SU-DHL-6 (cell line): ENCODE measurements at regions not wholly inside any gene's neighbourhood (a gene's known extent, or its start where the extent isn't known, plus 50 kb on each side); places are given as distances from the start of the nearest gene placed in this dataset.

Experiments used
- H2AFZ ChIP-seq: fragments of 200-600 bp; sonication (generic); 2 replicates; pipeline ENCODE4 v1.6.1; 2014; ENCODE audit warnings: low read depth, mild to moderate bottlenecking, moderate library complexity, mixed read lengths, antibody characterized with exemption, low read length; ENCODE audit not compliant: severe bottlenecking
- H3F3A ChIP-seq: fragments of 200-600 bp; shearing (Covaris generic); 2 replicates; pipeline ENCODE4 v1.6.0; 2016; ENCODE audit warnings: antibody characterized with exemption, mild to moderate bottlenecking; ENCODE audit not compliant: insufficient read depth
- H3K27ac ChIP-seq: fragments of 200-600 bp; sonication (generic); 2 replicates; pipeline ENCODE4 v1.5.1; 2016; ENCODE audit warnings: low read depth, mild to moderate bottlenecking, low read length, moderate library complexity, mixed read lengths
- H3K27me3 ChIP-seq: fragments of 200-600 bp; sonication (generic), shearing (Covaris generic); 2 replicates; pipeline ENCODE4 v1.6.0; 2014; ENCODE audit warnings: mild to moderate bottlenecking, low read length
- H3K36me3 ChIP-seq: fragments of 200-600 bp; sonication (generic); 2 replicates; pipeline ENCODE4 v1.6.1; 2014; ENCODE audit warnings: mild to moderate bottlenecking, low read length, mixed read lengths
- H3K4me2 ChIP-seq: fragments of 300-600, 200-600 bp; shearing (Covaris generic), sonication (generic); 2 replicates; pipeline ENCODE4 v1.6.0; 2014; ENCODE audit warnings: low read length, low read depth, mild to moderate bottlenecking; ENCODE audit not compliant: poor library complexity, severe bottlenecking
- H3K4me3 ChIP-seq: fragments of 200-600 bp; sonication (generic); 2 replicates; pipeline ENCODE4 v1.5.1; 2014; ENCODE audit warnings: antibody characterized with exemption, low read length, mild to moderate bottlenecking, mixed read lengths; ENCODE audit not compliant: insufficient read depth, poor library complexity, severe bottlenecking
- H3K79me2 ChIP-seq: fragments of 200-600 bp; sonication (generic); 2 replicates; pipeline ENCODE4 v1.6.1; 2014; ENCODE audit warnings: mild to moderate bottlenecking, low read length, moderate library complexity; ENCODE audit not compliant: insufficient read depth
- H3K9ac ChIP-seq: fragments of 200-600 bp; sonication (generic); 2 replicates; pipeline ENCODE4 v1.7.0; 2014; ENCODE audit warnings: mild to moderate bottlenecking, low read length
- H3K9me2 ChIP-seq: fragments of 200-600 bp; sonication (generic); replicated peaks from 2 replicates; pipeline ENCODE4 v1.6.1; 2014; ENCODE audit warnings: low read length; ENCODE audit not compliant: insufficient read depth
- H3K9me3 ChIP-seq: fragments of 200-600 bp; sonication (generic); 2 replicates; pipeline ENCODE4 v1.6.1; 2014; ENCODE audit warnings: low read length, mixed read lengths; ENCODE audit not compliant: insufficient read depth
- H4K20me1 ChIP-seq: fragments of 200-600 bp; sonication (generic); 2 replicates; pipeline ENCODE4 v1.6.1; 2014; ENCODE audit warnings: low read depth, mild to moderate bottlenecking, antibody characterized with exemption, low read length, moderate library complexity, mixed read lengths
- EZH2phosphoT487 ChIP-seq: fragments of 200-600 bp; sonication (generic), shearing (Covaris generic); conservative IDR thresholded peaks from 2 replicates; pipeline ENCODE4 v1.6.1; 2018; ENCODE audit warnings: mild to moderate bottlenecking, antibody characterized with exemption, low read length, moderate library complexity, mixed read lengths
- TF ChIP-seq, protein P1 (sequence below): fragments of 200-600 bp; sonication (generic); IDR thresholded peaks from one replicate; pipeline ENCODE4 v1.5.1; 2017; ENCODE audit warnings: antibody characterized with exemption, mild to moderate bottlenecking, low read length, moderate library complexity; ENCODE audit not compliant: insufficient read depth, poor library complexity, severe bottlenecking

GRCh38 chr3:83765956-83766355 lies 1192.8 kb upstream of the CADM2 start:
- Histone ChIP-seq H3K27ac (no peak overlapping the region), H3K4me3 (no peak overlapping the region), H2AFZ (no peak overlapping the region), H4K20me1 (no peaks in the 10 kb centered on the region), H3K27me3 (no peaks in the 10 kb centered on the region), H3K9me3 (peaks cover 3% of the 10 kb centered on the region; the same call in 1 of the 2 replicates), H3K36me3 (no peaks in the 10 kb centered on the region), H3K79me2 (no peaks in the 10 kb centered on the region), H3K9ac (no peak overlapping the region), H3K9me2 (no peaks in the 10 kb centered on the region), H3K4me2 (no peak overlapping the region), H3F3A (no peaks in the 10 kb centered on the region)
- TF ChIP-seq, protein P1, sequence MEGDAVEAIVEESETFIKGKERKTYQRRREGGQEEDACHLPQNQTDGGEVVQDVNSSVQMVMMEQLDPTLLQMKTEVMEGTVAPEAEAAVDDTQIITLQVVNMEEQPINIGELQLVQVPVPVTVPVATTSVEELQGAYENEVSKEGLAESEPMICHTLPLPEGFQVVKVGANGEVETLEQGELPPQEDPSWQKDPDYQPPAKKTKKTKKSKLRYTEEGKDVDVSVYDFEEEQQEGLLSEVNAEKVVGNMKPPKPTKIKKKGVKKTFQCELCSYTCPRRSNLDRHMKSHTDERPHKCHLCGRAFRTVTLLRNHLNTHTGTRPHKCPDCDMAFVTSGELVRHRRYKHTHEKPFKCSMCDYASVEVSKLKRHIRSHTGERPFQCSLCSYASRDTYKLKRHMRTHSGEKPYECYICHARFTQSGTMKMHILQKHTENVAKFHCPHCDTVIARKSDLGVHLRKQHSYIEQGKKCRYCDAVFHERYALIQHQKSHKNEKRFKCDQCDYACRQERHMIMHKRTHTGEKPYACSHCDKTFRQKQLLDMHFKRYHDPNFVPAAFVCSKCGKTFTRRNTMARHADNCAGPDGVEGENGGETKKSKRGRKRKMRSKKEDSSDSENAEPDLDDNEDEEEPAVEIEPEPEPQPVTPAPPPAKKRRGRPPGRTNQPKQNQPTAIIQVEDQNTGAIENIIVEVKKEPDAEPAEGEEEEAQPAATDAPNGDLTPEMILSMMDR: no peak
- no peak for TF ChIP-seq EZH2phosphoT487

DNA sequence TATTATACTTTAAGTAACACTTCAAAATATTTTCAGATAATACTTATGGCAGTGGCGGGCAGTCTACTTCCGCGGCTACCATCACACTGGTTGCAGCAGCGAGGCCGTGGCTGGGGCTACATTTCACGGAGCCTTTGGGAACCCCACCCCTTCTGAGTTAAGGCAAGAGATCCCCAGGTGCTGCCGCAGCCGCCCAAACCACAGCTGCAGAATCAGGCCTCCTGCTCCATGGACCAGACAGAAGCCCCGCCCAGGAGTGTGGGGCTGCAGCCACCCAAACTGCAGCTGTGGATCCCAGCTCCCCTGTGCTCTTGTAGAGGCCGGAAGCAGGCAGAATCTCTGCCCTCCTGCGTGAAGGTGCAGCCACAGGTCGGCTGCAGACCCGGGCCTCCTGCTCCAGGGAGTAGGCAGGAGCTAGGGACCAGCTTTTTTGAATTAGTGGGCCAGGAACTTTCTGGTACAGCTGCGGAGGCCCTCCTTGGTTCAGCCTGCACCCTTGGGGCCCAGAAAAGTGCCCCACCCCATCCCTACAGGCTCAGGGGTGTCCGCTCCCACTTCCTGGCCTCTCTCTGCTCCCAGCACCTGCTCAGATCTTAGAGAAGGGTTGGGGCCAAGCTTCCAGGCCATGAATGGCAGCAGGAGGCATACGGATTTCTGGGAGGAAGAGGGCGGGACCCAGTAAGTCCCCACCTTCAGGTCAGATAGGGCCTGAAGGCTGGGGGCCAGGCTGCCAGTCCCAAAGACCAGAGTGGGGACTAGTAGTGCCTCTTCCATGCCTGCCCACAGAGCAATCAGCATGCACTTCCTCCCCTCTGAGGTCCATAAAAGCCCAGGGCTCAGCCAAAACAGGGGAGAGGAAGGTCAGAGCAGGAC lies 1188.8 kb upstream of the CADM2 start:
- Histone ChIP-seq H3F3A (no peaks in the 10 kb centered on the region), H3K4me2 (no peak overlapping the region)

GRCh38 chr3:83770664-83771402 lies 1188.0 kb upstream of the CADM2 start:
- Histone ChIP-seq H3K79me2 (no peaks in the 10 kb centered on the region), H3K9me2 (no peaks in the 10 kb centered on the region), H2AFZ (no peak overlapping the region), H3K36me3 (no peaks in the 10 kb centered on the region), H3K27ac (no peak overlapping the region), H3K4me3 (no peak overlapping the region), H3K4me2 (no peak overlapping the region), H4K20me1 (no peaks in the 10 kb centered on the region), H3K9me3 (peaks cover 3% of the 10 kb centered on the region; the same call in 1 of the 2 replicates), H3F3A (no peaks in the 10 kb centered on the region), H3K9ac (no peak overlapping the region), H3K27me3 (no peaks in the 10 kb centered on the region)
- TF ChIP-seq, protein P1: no peak
- no peak for TF ChIP-seq EZH2phosphoT487

More for the DNA sequence above, 1188.8 kb upstream of the CADM2 start:
- H3K36me3 ChIP-seq: no peaks in the 10 kb centered on the region
- no peaks in the 10 kb centered on the region for H3K27me3 ChIP-seq
- H2AFZ ChIP-seq: peak overlapping the region; percentile 74
- H3K9me2 ChIP-seq: no peaks in the 10 kb centered on the region
- no peaks in the 10 kb centered on the region for H3K79me2 ChIP-seq
- no peak overlapping the region for H3K9ac ChIP-seq
- no peak overlapping the region for H3K27ac ChIP-seq
- no peak overlapping the region for H3K4me3 ChIP-seq
- peaks cover 3% of the 10 kb centered on the region; the same call in 1 of the 2 replicates for H3K9me3 ChIP-seq
- H4K20me1 ChIP-seq: no peaks in the 10 kb centered on the region
- TF ChIP-seq, protein P1: no peak
- no peak for TF ChIP-seq EZH2phosphoT487
